ENCODE measurements at regions not wholly inside any gene's neighbourhood (a gene's known extent, or its start where the extent isn't known, plus 50 kb on each side); places are given as distances from the start of the nearest gene placed in this dataset.

- Histone ChIP-seq H3K9me1 (ENCODE audit: control insufficient read depth, extremely low read depth, insufficient read depth, low read length) (no peaks in the 10 kb centered on the region), H3K36me3 (ENCODE audit: control insufficient read depth in 2 of 2, extremely low read depth in 1 of 2, insufficient read depth in 2 of 2, low read length in 2 of 2) (no peaks in the 10 kb centered on the region), H3K27me3 (ENCODE audit: control insufficient read depth, extremely low read depth, insufficient read depth, low read length) (no peaks in the 10 kb centered on the region), H3K9ac (ENCODE audit: control insufficient read depth, extremely low read depth, insufficient read depth, low read length) (no peak overlapping the region), H3K4me1 (ENCODE audit: control insufficient read depth, extremely low read depth, insufficient read depth, low read length) (no peaks in the 10 kb centered on the region), H2AFZ (ENCODE audit: control insufficient read depth, low read length) (no peak overlapping the region), H3K4me3 (ENCODE audit: control insufficient read depth in 2 of 3, extremely low read depth in 1 of 3, insufficient read depth in 2 of 3, low read depth in 1 of 3, low read length in 3 of 3) (no peak overlapping the region), H3K9me3 (ENCODE audit: control insufficient read depth, low read depth, low read length) (no peaks in the 10 kb centered on the region), H3K27ac (ENCODE audit: control insufficient read depth, insufficient read depth, low read length) (no peak overlapping the region), H3K79me2 (ENCODE audit: control insufficient read depth, insufficient read depth, low read length) (no peaks in the 10 kb centered on the region), H3K4me2 (ENCODE audit: control insufficient read depth, extremely low read depth, insufficient read depth, low read depth, low read length) (no peak overlapping the region), H4K20me1 (ENCODE audit: control insufficient read depth, extremely low read depth, insufficient read depth, low read length) (no peaks in the 10 kb centered on the region)
- FAIRE-seq (no peak), DNase-seq (ENCODE audit: low read depth, low spot score) (no peak)
- TF ChIP-seq EZH2 (IDR thresholded peaks at IDR 0.05; ENCODE audit: low read length) (no peak), CTCF (optimal IDR thresholded peaks at IDR 0.05 in 1 of 3, IDR thresholded peaks at IDR 0.05 in 1 of 3, conservative IDR thresholded peaks at IDR 0.05 in 1 of 3; ENCODE audit: extremely low read depth in 1 of 3, insufficient read depth in 2 of 3, low read length in 3 of 3) (no peak)
- dilution Hi-C loops (cut with MboI; ENCODE audit: extremely low pct_ligation_motif_present, low sequenced_read_pairs), result no loop called here
Observed at GRCh38 chr18:65365245-65365980, 385.4 kb upstream of the CDH7 start.

DNA sequence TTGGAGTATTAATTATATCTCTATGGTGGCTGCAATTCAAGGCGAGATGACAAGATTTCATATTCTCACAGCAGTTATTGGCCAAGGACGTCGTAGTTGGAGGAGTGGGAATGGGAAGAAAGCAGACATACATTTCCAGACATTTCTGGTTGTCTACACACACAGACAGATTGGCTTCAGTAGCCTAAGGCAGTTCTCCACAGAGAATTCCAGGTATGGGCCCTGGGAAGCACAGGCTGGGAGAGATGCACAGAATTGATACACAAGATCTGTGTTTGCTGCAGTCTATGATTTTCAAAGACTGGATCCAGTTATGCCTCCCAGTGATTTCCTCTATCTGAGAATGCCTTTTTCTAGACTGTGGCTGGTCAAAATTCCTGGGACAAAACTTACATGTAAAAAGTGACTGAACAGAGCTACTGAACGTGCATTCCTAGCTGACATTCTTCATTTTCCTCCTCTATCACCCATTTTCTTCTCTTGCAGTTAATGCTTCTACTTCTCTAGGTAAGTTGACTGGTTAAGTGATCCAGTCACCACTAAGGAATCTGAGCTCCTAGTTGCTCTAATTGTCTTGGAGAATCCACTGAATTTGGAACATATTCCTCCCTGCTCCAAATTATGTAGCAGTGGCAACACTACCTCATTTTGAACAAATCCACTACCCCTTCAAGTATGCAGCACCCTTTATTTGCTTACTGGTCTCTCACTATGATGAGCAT is 386.7 kb upstream of the CDH7 start:
- FAIRE-seq (no peak), DNase-seq (ENCODE audit: low read depth, low spot score) (no peak)
- Histone ChIP-seq H3K4me1 (ENCODE audit: control insufficient read depth, extremely low read depth, insufficient read depth, low read length) (no peaks in the 10 kb centered on the region), H3K4me2 (ENCODE audit: control insufficient read depth, extremely low read depth, insufficient read depth, low read depth, low read length) (no peak overlapping the region), H3K9ac (ENCODE audit: control insufficient read depth, extremely low read depth, insufficient read depth, low read length) (no peak overlapping the region), H2AFZ (ENCODE audit: control insufficient read depth, low read length) (no peak overlapping the region), H3K36me3 (ENCODE audit: control insufficient read depth in 2 of 2, extremely low read depth in 1 of 2, insufficient read depth in 2 of 2, low read length in 2 of 2) (no peaks in the 10 kb centered on the region), H3K27me3 (ENCODE audit: control insufficient read depth, extremely low read depth, insufficient read depth, low read length) (no peaks in the 10 kb centered on the region), H3K9me1 (ENCODE audit: control insufficient read depth, extremely low read depth, insufficient read depth, low read length) (no peaks in the 10 kb centered on the region), H3K4me3 (ENCODE audit: control insufficient read depth in 2 of 3, extremely low read depth in 1 of 3, insufficient read depth in 2 of 3, low read depth in 1 of 3, low read length in 3 of 3) (no peak overlapping the region), H3K9me3 (ENCODE audit: control insufficient read depth, low read depth, low read length) (no peaks in the 10 kb centered on the region), H3K27ac (ENCODE audit: control insufficient read depth, insufficient read depth, low read length) (no peak overlapping the region), H3K79me2 (ENCODE audit: control insufficient read depth, insufficient read depth, low read length) (no peaks in the 10 kb centered on the region), H4K20me1 (ENCODE audit: control insufficient read depth, extremely low read depth, insufficient read depth, low read length) (no peaks in the 10 kb centered on the region)
- TF ChIP-seq CTCF (optimal IDR thresholded peaks at IDR 0.05 in 1 of 3, IDR thresholded peaks at IDR 0.05 in 1 of 3, conservative IDR thresholded peaks at IDR 0.05 in 1 of 3; ENCODE audit: extremely low read depth in 1 of 3, insufficient read depth in 2 of 3, low read length in 3 of 3) (no peak), EZH2 (IDR thresholded peaks at IDR 0.05; ENCODE audit: low read length) (no peak)
- dilution Hi-C loops (cut with MboI; ENCODE audit: extremely low pct_ligation_motif_present, low sequenced_read_pairs), result no loop called here

Data from keratinocyte (primary cell).